ENCODE measurements at regions not wholly inside any gene's neighbourhood (a gene's known extent, or its start where the extent isn't known, plus 50 kb on each side); places are given as distances from the start of the nearest gene placed in this dataset.

DNA sequence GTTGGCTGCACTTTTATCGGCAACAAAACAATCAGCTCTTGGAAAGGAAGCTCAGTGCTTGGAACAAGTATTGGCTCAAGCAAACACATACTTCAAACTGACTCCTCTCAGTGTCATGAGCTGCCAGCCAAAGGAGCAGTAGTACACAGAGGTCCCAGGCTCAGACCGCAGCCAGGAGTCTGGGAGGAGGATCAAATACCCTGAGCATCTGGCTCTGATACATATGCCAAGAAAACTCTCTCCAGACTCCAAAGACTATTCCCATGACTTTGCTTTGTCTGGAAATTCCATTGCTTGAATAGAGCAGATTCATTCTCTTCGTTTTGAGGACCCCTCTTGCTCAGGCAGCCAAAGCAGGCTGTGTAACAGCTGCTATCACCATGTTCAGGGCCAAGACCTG lies 501.6 kb upstream of the PSMD7 start:
- Histone ChIP-seq H3K27ac (ENCODE audit: low read depth, low read length, poor library complexity, severe bottlenecking) (no peak overlapping the region), H3K4me2 (ENCODE audit: low read length) (no peak overlapping the region), H3K36me3 (ENCODE audit: insufficient read depth, low read length) (no peaks in the 10 kb centered on the region), H2AFZ (ENCODE audit: low read length) (no peak overlapping the region), H3K4me3 (ENCODE audit: low read depth, low read length, poor library complexity, severe bottlenecking) (no peak overlapping the region), H3K9me2 (ENCODE audit: insufficient read depth, low read length) (no peaks in the 10 kb centered on the region), H4K20me1 (ENCODE audit: insufficient read depth, low read length) (no peaks in the 10 kb centered on the region), H3K79me2 (ENCODE audit: insufficient read depth, low read depth, low read length) (no peaks in the 10 kb centered on the region), H3K9me3 (ENCODE audit: low read length) (no peaks in the 10 kb centered on the region), H3K4me1 (ENCODE audit: insufficient read depth, low read length, poor library complexity, severe bottlenecking) (no peaks in the 10 kb centered on the region)
- POLR2A ChIA-PET = interaction anchor here (0.9 kb wide), 1 partner anchor 43 kb away, joined by 3 read pairs; no protein-coding TSS in a partner anchor
- CTCF ChIA-PET (ENCODE audit: unreplicated experiment) = no interaction called here
- no peak for TF ChIP-seq CTCF (conservative IDR thresholded peaks at IDR 0.05; ENCODE audit: low read length)
- TF ChIP-seq EZH2phosphoT487 (IDR thresholded peaks at IDR 0.05; ENCODE audit: borderline replicate concordance, low read depth, low read length) = no peak
- BruUV-seq (replicated peaks) = no TSS peak
- DNase-seq (ENCODE audit: low spot score) = no peak
- intact Hi-C loops (cut with micrococcal nuclease; ENCODE audit: unreplicated experiment) = no loop called here

GRCh38 chr16:73793871-73794437 lies 502.7 kb upstream of the PSMD7 start:
- Histone ChIP-seq H3K4me1 (ENCODE audit: insufficient read depth, low read length, poor library complexity, severe bottlenecking) (no peaks in the 10 kb centered on the region), H4K20me1 (ENCODE audit: insufficient read depth, low read length) (no peaks in the 10 kb centered on the region), H3K9me3 (ENCODE audit: low read length) (no peaks in the 10 kb centered on the region), H3K4me3 (ENCODE audit: low read depth, low read length, poor library complexity, severe bottlenecking) (no peak overlapping the region), H3K9me2 (ENCODE audit: insufficient read depth, low read length) (no peaks in the 10 kb centered on the region), H2AFZ (ENCODE audit: low read length) (no peak overlapping the region), H3K27ac (ENCODE audit: low read depth, low read length, poor library complexity, severe bottlenecking) (no peak overlapping the region), H3K4me2 (ENCODE audit: low read length) (no peak overlapping the region), H3K36me3 (ENCODE audit: insufficient read depth, low read length) (no peaks in the 10 kb centered on the region), H3K79me2 (ENCODE audit: insufficient read depth, low read depth, low read length) (no peaks in the 10 kb centered on the region)
- DNase-seq (ENCODE audit: low spot score) = no peak
- ChIA-PET CTCF (ENCODE audit: unreplicated experiment) (no interaction called here), POLR2A (interaction anchor here (0.9 kb wide), 1 partner anchor 42 kb away, joined by 3 read pairs; no protein-coding TSS in a partner anchor)
- TF ChIP-seq EZH2phosphoT487 (IDR thresholded peaks at IDR 0.05; ENCODE audit: borderline replicate concordance, low read depth, low read length) = no peak
- no peak for TF ChIP-seq CTCF (conservative IDR thresholded peaks at IDR 0.05; ENCODE audit: low read length)
- BruUV-seq (replicated peaks) = no TSS peak
- intact Hi-C loops (cut with micrococcal nuclease; ENCODE audit: unreplicated experiment) = no loop called here

- ChIA-PET POLR2A (no interaction called here), CTCF (ENCODE audit: unreplicated experiment) (no interaction called here)
- no peak overlapping the region for H2AFZ ChIP-seq (ENCODE audit: low read length)
- DNase-seq (ENCODE audit: low spot score) = no peak
- H3K4me3 ChIP-seq (ENCODE audit: low read depth, low read length, poor library complexity, severe bottlenecking) = no peak overlapping the region
- H3K36me3 ChIP-seq (ENCODE audit: insufficient read depth, low read length) = no peaks in the 10 kb centered on the region
- no peaks in the 10 kb centered on the region for H4K20me1 ChIP-seq (ENCODE audit: insufficient read depth, low read length)
- TF ChIP-seq EZH2phosphoT487 (IDR thresholded peaks at IDR 0.05; ENCODE audit: borderline replicate concordance, low read depth, low read length) (no peak), CTCF (conservative IDR thresholded peaks at IDR 0.05; ENCODE audit: low read length) (no peak)
- H3K4me2 ChIP-seq (ENCODE audit: low read length) = no peak overlapping the region
- no peaks in the 10 kb centered on the region for H3K4me1 ChIP-seq (ENCODE audit: insufficient read depth, low read length, poor library complexity, severe bottlenecking)
- H3K79me2 ChIP-seq (ENCODE audit: insufficient read depth, low read depth, low read length) = no peaks in the 10 kb centered on the region
- no peaks in the 10 kb centered on the region for H3K9me2 ChIP-seq (ENCODE audit: insufficient read depth, low read length)
- no TSS peak for BruUV-seq (replicated peaks)
- intact Hi-C loops (cut with micrococcal nuclease; ENCODE audit: unreplicated experiment) = no loop called here
- no peak overlapping the region for H3K27ac ChIP-seq (ENCODE audit: low read depth, low read length, poor library complexity, severe bottlenecking)
- no peaks in the 10 kb centered on the region for H3K9me3 ChIP-seq (ENCODE audit: low read length)
Measured at GRCh38 chr16:73793260-73793659, 503.4 kb upstream of the PSMD7 start.

Measured in OCI-LY7 (cell line).